Vagina (tissue), 2 donors: ENCODE measurements at regions not wholly inside any gene's neighbourhood (a gene's known extent, or its start where the extent isn't known, plus 50 kb on each side); places are given as distances from the start of the nearest gene placed in this dataset.

Experiments used
- POLR2A ChIP-seq, 2 donors: fragments of 450-650 bp; IDR thresholded peaks; one replicate each; pipeline ENCODE4 v1.6.1; 2017; ENCODE audit warnings: antibody characterized with exemption in 2 of 2, mild to moderate bottlenecking in 2 of 2, moderate library complexity in 2 of 2
- POLR2AphosphoS5 ChIP-seq, 2 donors: sonication (generic); formaldehyde crosslinking; IDR thresholded peaks; one replicate each; pipeline ENCODE4 v1.9.0; 2017; ENCODE audit warnings: antibody characterized with exemption in 2 of 2, mild to moderate bottlenecking in 2 of 2, low read depth in 1 of 2; ENCODE audit not compliant: insufficient read depth in 1 of 2

- TF ChIP-seq POLR2A (IDR thresholded peaks at IDR 0.05) = no peak
- no peak for TF ChIP-seq POLR2AphosphoS5 (IDR thresholded peaks at IDR 0.05; ENCODE audit: insufficient read depth in 1 of 2, low read depth in 1 of 2)
Observed at GRCh38 chr7:118132764-118133163, 51.2 kb upstream of the LSM8 start.
